ENCODE measurements at regions not wholly inside any gene's neighbourhood (a gene's known extent, or its start where the extent isn't known, plus 50 kb on each side); places are given as distances from the start of the nearest gene placed in this dataset.

GRCh38 chr14:97844042-97844441 is 1046.9 kb downstream of the VRK1 start:
- TF ChIP-seq, protein P1, sequence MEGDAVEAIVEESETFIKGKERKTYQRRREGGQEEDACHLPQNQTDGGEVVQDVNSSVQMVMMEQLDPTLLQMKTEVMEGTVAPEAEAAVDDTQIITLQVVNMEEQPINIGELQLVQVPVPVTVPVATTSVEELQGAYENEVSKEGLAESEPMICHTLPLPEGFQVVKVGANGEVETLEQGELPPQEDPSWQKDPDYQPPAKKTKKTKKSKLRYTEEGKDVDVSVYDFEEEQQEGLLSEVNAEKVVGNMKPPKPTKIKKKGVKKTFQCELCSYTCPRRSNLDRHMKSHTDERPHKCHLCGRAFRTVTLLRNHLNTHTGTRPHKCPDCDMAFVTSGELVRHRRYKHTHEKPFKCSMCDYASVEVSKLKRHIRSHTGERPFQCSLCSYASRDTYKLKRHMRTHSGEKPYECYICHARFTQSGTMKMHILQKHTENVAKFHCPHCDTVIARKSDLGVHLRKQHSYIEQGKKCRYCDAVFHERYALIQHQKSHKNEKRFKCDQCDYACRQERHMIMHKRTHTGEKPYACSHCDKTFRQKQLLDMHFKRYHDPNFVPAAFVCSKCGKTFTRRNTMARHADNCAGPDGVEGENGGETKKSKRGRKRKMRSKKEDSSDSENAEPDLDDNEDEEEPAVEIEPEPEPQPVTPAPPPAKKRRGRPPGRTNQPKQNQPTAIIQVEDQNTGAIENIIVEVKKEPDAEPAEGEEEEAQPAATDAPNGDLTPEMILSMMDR (IDR thresholded peaks at IDR 0.05): no peak
- TF ChIP-seq EP300 (IDR thresholded peaks at IDR 0.05): no peak
